Right atrium auricular region (tissue), 2 donors: ENCODE measurements at regions not wholly inside any gene's neighbourhood (a gene's known extent, or its start where the extent isn't known, plus 50 kb on each side); places are given as distances from the start of the nearest gene placed in this dataset.

Source experiments
- DNase-seq: peaks from one replicate; pipeline ENCODE4 v3.0.0-alpha.2; 2019; ENCODE audit warnings: low spot score
- H3K27ac ChIP-seq, 2 donors: fragments of 200-600 bp; sonication (generic); 1 replicate in 1 of 2; 2 replicates in 1 of 2; pipeline ENCODE4 v1.5.1; 2016 to 2019
- H3K27me3 ChIP-seq, 2 donors: fragments of 200-600 bp; sonication (generic); one replicate each; pipeline versions ENCODE4 v1.5.1 to v1.6.0; 2017 to 2019
- H3K36me3 ChIP-seq: fragments of 200-600 bp; sonication (generic); one replicate; pipeline ENCODE4 v1.5.1; 2016
- H3K4me1 ChIP-seq, 2 donors: fragments of 200-600 bp; sonication (generic); one replicate each; pipeline versions ENCODE4 v1.5.1 to v1.6.0; 2017 to 2019
- H3K4me3 ChIP-seq, 2 donors: fragments of 200-600 bp; sonication (generic); 1 replicate in 1 of 2; 2 replicates in 1 of 2; pipeline ENCODE4 v1.5.1; 2017 to 2019; ENCODE audit warnings: mild to moderate bottlenecking in 1 of 2, moderate library complexity in 1 of 2
- H3K9me3 ChIP-seq, 2 donors: fragments of 200-600 bp; sonication (generic); one replicate each; pipeline ENCODE4 v1.5.1; 2019
- TF ChIP-seq, protein P1 (sequence below), 2 donors: fragments of 200-600 bp; sonication (generic); IDR thresholded peaks; one replicate each; pipeline ENCODE4 v1.5.1; 2019; ENCODE audit warnings: antibody characterized with exemption in 2 of 2

DNA sequence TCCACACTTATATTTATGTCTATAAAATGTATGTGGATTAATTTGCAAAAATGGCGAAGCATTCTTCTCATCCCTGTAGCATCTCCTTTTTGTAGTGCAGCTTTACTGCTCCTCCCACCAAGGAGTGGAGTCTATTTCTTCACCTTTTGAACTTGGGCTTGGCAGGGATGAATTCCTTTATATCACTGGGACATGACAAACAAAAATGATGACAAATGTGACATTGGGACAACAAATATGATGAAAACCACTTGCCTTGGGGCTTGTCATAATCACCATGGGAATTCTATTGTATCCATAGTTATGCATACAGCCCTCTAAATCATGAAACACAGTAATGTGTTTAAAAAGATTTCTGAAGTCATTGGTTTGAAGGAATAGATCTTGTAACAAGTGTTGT lies 155.0 kb downstream of the TNFSF18 start:
- H3K36me3 ChIP-seq: no peaks in the 10 kb centered on the region
- H3K4me3 ChIP-seq: no peak overlapping the region
- TF ChIP-seq, protein P1, sequence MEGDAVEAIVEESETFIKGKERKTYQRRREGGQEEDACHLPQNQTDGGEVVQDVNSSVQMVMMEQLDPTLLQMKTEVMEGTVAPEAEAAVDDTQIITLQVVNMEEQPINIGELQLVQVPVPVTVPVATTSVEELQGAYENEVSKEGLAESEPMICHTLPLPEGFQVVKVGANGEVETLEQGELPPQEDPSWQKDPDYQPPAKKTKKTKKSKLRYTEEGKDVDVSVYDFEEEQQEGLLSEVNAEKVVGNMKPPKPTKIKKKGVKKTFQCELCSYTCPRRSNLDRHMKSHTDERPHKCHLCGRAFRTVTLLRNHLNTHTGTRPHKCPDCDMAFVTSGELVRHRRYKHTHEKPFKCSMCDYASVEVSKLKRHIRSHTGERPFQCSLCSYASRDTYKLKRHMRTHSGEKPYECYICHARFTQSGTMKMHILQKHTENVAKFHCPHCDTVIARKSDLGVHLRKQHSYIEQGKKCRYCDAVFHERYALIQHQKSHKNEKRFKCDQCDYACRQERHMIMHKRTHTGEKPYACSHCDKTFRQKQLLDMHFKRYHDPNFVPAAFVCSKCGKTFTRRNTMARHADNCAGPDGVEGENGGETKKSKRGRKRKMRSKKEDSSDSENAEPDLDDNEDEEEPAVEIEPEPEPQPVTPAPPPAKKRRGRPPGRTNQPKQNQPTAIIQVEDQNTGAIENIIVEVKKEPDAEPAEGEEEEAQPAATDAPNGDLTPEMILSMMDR (IDR thresholded peaks at IDR 0.05): no peak
- H3K9me3 ChIP-seq: no peaks in the 10 kb centered on the region
- H3K4me1 ChIP-seq: peaks cover 0 to 30% of the 10 kb centered on the region in 2 donors
- no peak overlapping the region for H3K27ac ChIP-seq
- no peaks in the 10 kb centered on the region for H3K27me3 ChIP-seq
- DNase-seq: no peak

DNA sequence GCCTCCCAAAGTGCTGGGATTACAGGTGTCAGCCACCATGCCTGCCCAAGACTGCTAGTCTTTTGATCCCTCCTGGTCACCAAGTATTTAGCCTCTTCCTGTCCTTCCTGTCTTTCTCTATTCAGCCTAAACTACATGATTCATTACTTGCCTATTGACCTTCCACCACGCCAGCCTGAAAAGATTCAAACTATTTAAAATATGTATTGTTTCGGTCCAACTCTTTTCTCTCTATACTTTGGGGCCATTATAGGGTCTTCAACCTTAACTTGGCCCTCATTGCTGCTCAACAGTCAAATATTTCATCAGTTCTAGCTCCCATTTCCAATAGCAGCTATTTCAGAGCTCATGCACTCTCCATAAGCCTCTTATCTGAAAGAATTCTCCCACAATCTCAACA lies 153.0 kb downstream of the TNFSF18 start:
- Histone ChIP-seq H3K4me3 (no peak overlapping the region), H3K27ac (no peak overlapping the region), H3K9me3 (no peaks in the 10 kb centered on the region), H3K36me3 (no peaks in the 10 kb centered on the region), H3K4me1 (peaks cover 0 to 30% of the 10 kb centered on the region in 2 donors), H3K27me3 (no peaks in the 10 kb centered on the region)
- TF ChIP-seq, protein P1 (IDR thresholded peaks at IDR 0.05): no peak
- DNase-seq: no peak

DNA sequence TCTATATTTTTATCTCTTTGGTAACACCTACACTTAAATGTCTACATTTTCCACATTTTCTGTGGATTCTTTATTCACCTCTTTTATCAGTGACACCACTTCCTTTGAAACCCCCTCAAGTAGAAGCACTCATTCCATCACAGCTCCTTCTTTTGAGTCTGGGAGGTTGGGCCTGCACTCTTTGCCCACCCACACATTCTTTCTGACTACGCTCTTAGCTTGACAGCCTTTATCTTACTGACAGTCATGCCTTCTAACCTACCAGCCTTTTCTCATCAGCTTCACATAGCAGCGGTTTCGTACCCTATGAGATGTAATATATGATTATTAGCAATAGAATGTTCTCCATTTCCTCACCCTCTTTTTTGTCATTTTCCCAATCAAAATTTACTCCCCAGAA lies 151.9 kb downstream of the TNFSF18 start:
- TF ChIP-seq, protein P1 (IDR thresholded peaks at IDR 0.05): no peak

DNA sequence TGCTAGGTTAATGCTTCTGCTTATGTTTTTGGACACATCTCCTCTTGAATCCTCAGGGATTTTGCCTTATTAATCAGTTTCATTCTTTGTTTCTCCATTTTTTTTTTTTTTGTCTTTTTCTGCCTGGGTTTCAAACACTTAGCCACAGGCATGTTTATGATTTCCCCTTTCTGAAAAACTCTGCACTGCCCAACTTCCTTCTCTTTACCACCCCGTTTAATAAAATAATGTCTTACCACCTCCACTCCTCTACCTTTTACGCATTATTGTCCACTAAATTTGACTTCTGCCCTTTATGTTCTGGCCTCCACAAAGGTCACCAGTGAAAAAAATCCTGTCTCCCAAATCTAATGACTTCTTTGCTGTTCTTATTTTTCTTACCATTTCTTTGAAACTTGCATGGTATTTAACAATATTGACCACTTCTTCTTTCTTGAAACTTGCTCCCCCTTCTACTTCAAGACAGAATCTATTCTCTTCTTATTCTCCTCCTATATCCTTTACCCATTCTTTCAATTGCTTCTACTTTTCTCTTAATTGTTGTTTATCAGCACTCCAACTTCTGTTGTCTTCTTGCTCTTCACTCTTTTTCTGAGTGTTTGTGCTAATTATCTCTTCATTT lies 150.3 kb downstream of the TNFSF18 start:
- H3K36me3 ChIP-seq: no peaks in the 10 kb centered on the region
- H3K27me3 ChIP-seq: no peaks in the 10 kb centered on the region
- H3K27ac ChIP-seq: no peak overlapping the region
- no peak for DNase-seq
- no peaks in the 10 kb centered on the region for H3K9me3 ChIP-seq
- TF ChIP-seq, protein P1 (IDR thresholded peaks at IDR 0.05): no peak
- H3K4me3 ChIP-seq: no peak overlapping the region
- peaks cover 0 to 5% of the 10 kb centered on the region in 2 donors for H3K4me1 ChIP-seq

More for the DNA sequence above, 151.9 kb downstream of the TNFSF18 start:
- Histone ChIP-seq H3K27ac (no peak overlapping the region), H3K4me1 (peaks cover 0 to 20% of the 10 kb centered on the region in 2 donors), H3K27me3 (no peaks in the 10 kb centered on the region), H3K4me3 (no peak overlapping the region), H3K36me3 (no peaks in the 10 kb centered on the region), H3K9me3 (no peaks in the 10 kb centered on the region)
- DNase-seq: no peak

DNA sequence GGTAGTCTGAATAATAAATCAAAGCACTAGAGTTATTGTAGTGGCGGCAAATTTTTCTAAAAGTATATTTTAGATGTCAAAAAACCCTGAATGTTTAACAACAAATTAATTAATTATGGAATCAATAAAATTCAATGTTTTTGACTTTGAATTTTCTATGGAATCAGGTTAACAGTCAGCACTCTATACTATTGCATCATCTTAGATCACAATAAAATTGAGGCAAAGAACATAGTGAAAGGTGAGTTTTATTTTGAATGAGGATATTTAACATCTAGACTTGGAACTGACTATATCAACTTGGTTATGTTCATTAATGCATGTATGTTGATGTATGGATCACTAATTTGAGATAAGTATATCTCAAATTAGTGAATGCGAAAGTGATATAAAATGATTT lies 148.5 kb downstream of the TNFSF18 start:
- Histone ChIP-seq H3K27ac (no peak overlapping the region), H3K4me1 (no peaks in the 10 kb centered on the region), H3K27me3 (no peaks in the 10 kb centered on the region), H3K36me3 (no peaks in the 10 kb centered on the region), H3K4me3 (no peak overlapping the region), H3K9me3 (no peaks in the 10 kb centered on the region)
- TF ChIP-seq, protein P1 (IDR thresholded peaks at IDR 0.05): no peak
- DNase-seq: no peak

DNA sequence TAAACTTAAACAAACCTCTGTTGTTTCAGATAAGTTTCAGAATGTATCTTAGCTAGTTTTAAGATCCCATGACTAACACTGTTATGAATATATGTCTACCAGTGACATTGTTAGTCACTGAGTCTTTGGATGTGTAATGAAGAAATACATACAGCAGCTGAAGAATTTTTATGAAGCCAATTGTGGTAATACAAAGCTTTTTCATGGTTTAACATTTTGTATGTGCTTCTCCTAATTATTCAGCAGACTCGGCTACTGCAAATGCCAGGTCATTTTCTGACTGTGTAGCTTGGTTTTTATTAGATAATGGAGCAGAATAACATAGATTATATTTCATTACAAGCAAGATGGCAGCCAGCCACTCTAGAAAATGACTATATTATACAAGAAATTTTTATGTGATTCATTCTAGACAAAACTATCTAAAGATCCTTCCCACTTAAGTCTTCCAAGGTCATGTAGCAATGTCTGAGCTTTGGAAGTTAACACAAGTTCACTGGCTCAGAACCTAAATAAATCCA lies 147.8 kb downstream of the TNFSF18 start:
- TF ChIP-seq, protein P1 (IDR thresholded peaks at IDR 0.05): no peak
- H3K27me3 ChIP-seq: no peaks in the 10 kb centered on the region
- H3K36me3 ChIP-seq: no peaks in the 10 kb centered on the region
- no peak overlapping the region for H3K4me3 ChIP-seq
- no peak overlapping the region for H3K27ac ChIP-seq
- H3K9me3 ChIP-seq: peaks cover 0 to 2% of the 10 kb centered on the region in 2 donors
- H3K4me1 ChIP-seq: no peaks in the 10 kb centered on the region
- DNase-seq: no peak
